ENCODE measurements at regions not wholly inside any gene's neighbourhood (a gene's known extent, or its start where the extent isn't known, plus 50 kb on each side); places are given as distances from the start of the nearest gene placed in this dataset.

DNA sequence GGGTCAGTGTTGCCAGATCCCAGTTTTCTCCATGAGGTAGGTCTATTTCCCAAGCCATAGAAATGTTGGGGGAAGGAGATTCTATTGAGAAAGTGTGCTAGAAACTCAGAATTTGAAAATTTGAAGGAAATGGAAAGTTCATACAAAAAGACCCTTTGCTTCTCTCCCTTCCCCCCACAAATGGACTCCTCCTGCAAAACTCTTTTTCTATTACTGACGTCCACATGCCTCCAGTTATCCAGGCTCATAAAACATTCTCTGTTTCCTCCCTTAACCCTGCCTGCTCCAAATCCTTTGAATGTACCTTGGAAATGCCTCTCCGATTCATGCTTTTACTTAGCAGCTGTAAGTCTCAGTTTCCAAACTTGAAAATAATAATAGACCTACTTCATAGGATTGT lies 237.5 kb upstream of the TNP1 start:
- TF ChIP-seq, protein P1, sequence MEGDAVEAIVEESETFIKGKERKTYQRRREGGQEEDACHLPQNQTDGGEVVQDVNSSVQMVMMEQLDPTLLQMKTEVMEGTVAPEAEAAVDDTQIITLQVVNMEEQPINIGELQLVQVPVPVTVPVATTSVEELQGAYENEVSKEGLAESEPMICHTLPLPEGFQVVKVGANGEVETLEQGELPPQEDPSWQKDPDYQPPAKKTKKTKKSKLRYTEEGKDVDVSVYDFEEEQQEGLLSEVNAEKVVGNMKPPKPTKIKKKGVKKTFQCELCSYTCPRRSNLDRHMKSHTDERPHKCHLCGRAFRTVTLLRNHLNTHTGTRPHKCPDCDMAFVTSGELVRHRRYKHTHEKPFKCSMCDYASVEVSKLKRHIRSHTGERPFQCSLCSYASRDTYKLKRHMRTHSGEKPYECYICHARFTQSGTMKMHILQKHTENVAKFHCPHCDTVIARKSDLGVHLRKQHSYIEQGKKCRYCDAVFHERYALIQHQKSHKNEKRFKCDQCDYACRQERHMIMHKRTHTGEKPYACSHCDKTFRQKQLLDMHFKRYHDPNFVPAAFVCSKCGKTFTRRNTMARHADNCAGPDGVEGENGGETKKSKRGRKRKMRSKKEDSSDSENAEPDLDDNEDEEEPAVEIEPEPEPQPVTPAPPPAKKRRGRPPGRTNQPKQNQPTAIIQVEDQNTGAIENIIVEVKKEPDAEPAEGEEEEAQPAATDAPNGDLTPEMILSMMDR (IDR thresholded peaks at IDR 0.05): no peak
- no peak for TF ChIP-seq ZFX (IDR thresholded peaks at IDR 0.05; ENCODE audit: borderline replicate concordance)
